WTC11 (cell line): ENCODE measurements at regions not wholly inside any gene's neighbourhood (a gene's known extent, or its start where the extent isn't known, plus 50 kb on each side); places are given as distances from the start of the nearest gene placed in this dataset.

Experiments used
- ATAC-seq: fragments of 200-7000 bp; cut with Tn5 transposase; 2 replicates; pipeline ENCODE4 v1.10.0; 2021; ENCODE audit warnings: mild to moderate bottlenecking, moderate library complexity
- CTCF ChIA-PET: fragments of 300-600 bp; sonication (Branson Sonifier 250); formaldehyde crosslinking; loops from one replicate; lab custom pipeline; 2021; ENCODE audit warnings: antibody characterized with exemption; lab: Charles Lee
- POLR2A ChIA-PET: fragments of 350-600 bp; sonication (Branson Sonifier 250); formaldehyde crosslinking; loops from one replicate; lab custom pipeline; 2021; ENCODE audit warnings: antibody characterized with exemption; lab: Charles Lee
- DNase-seq: peaks from one replicate; pipeline ENCODE4 v3.0.0; 2021; ENCODE audit warnings: low spot score
- H3K27ac Mint-ChIP-seq: 2 replicates; pipeline ENCODE4 v1.8.0; 2021; ENCODE audit warnings: mixed read lengths
- H3K27me3 Mint-ChIP-seq: 2 replicates; pipeline ENCODE4 v1.8.0; 2021; ENCODE audit warnings: low read depth, mild to moderate bottlenecking, moderate library complexity, mixed read lengths
- H3K36me3 Mint-ChIP-seq: 2 replicates; pipeline ENCODE4 v1.8.0; 2021; ENCODE audit warnings: mixed read lengths
- H3K4me1 Mint-ChIP-seq: 2 replicates; pipeline ENCODE4 v1.8.0; 2022; ENCODE audit warnings: mixed read lengths
- H3K4me3 Mint-ChIP-seq: 2 replicates; pipeline ENCODE4 v1.8.0; 2021; ENCODE audit warnings: mild to moderate bottlenecking, moderate library complexity, mixed read lengths
- H3K9me3 Mint-ChIP-seq: 2 replicates; pipeline ENCODE4 v1.8.0; 2021; ENCODE audit warnings: mixed read lengths
- AR ChIP-seq: fragments of 250-450 bp; sonication (Bioruptor Pico); IDR thresholded peaks from 2 replicates; pipeline ENCODE4 v1.9.0; 2021; ENCODE audit warnings: mild to moderate bottlenecking
- ATF2 ChIP-seq: sonication (generic); formaldehyde crosslinking; IDR thresholded peaks from 2 replicates; pipeline ENCODE4 v1.8.1; 2022; ENCODE audit warnings: low read depth, missing genetic modification reagents, borderline replicate concordance
- ESRRA ChIP-seq: sonication (generic); formaldehyde crosslinking; IDR thresholded peaks from 2 replicates; pipeline ENCODE4 v1.8.1; 2022; ENCODE audit warnings: mild to moderate bottlenecking, missing genetic modification reagents, borderline replicate concordance
- FOXJ3 ChIP-seq: sonication (generic); formaldehyde crosslinking; IDR thresholded peaks from 2 replicates; pipeline ENCODE4 v1.9.0; 2021; ENCODE audit warnings: missing genetic modification reagents, mild to moderate bottlenecking, borderline replicate concordance
- GRHL2 ChIP-seq: fragments of 250-450 bp; sonication (Bioruptor Pico); IDR thresholded peaks from 2 replicates; pipeline ENCODE4 v1.8.0; 2022; ENCODE audit warnings: mild to moderate bottlenecking, moderate library complexity; ENCODE audit not compliant: insufficient replicate concordance, severe bottlenecking
- IRF1 ChIP-seq: sonication (generic); formaldehyde crosslinking; IDR thresholded peaks from 2 replicates; pipeline ENCODE4 v1.8.0; 2023; ENCODE audit warnings: missing genetic modification reagents
- MYBL2 ChIP-seq: sonication (generic); formaldehyde crosslinking; IDR thresholded peaks from 2 replicates; pipeline ENCODE4 v1.8.1; 2023; ENCODE audit warnings: mild to moderate bottlenecking, moderate library complexity, missing genetic modification reagents
- PRRX2 ChIP-seq: fragments of 250-450 bp; sonication (Bioruptor Pico); IDR thresholded peaks from 2 replicates; pipeline ENCODE4 v1.8.0; 2021; ENCODE audit warnings: mild to moderate bottlenecking
- RORB ChIP-seq: fragments of 250-450 bp; sonication (Bioruptor Pico); IDR thresholded peaks from 2 replicates; pipeline ENCODE4 v1.9.0; 2021; ENCODE audit warnings: mild to moderate bottlenecking
- SMAD3 ChIP-seq: sonication (generic); formaldehyde crosslinking; IDR thresholded peaks from 2 replicates; pipeline ENCODE4 v1.8.0; 2022; ENCODE audit warnings: missing genetic modification reagents, mild to moderate bottlenecking, borderline replicate concordance
- TP53 ChIP-seq: sonication (generic); formaldehyde crosslinking; IDR thresholded peaks from 2 replicates; pipeline ENCODE4 v1.8.1; 2023; ENCODE audit warnings: mild to moderate bottlenecking, missing genetic modification reagents
- ZMAT4 ChIP-seq: fragments of 250-450 bp; sonication (Bioruptor Pico); IDR thresholded peaks from 2 replicates; pipeline ENCODE4 v1.9.0; 2021; ENCODE audit warnings: mild to moderate bottlenecking
- ZNF121 ChIP-seq: sonication (generic); formaldehyde crosslinking; IDR thresholded peaks from 2 replicates; pipeline ENCODE4 v1.8.0; 2023; ENCODE audit warnings: missing genetic modification reagents
- ZNF232 ChIP-seq: sonication (generic); formaldehyde crosslinking; IDR thresholded peaks from 2 replicates; pipeline ENCODE4 v1.8.0; 2022; ENCODE audit warnings: mild to moderate bottlenecking, missing genetic modification reagents
- ZNF416 ChIP-seq: fragments of 250-450 bp; sonication (Bioruptor Pico); IDR thresholded peaks from 2 replicates; pipeline ENCODE4 v1.9.0; 2021; ENCODE audit warnings: mild to moderate bottlenecking, inconsistent platforms
- ZNF423 ChIP-seq: fragments of 250-450 bp; sonication (Bioruptor Pico); IDR thresholded peaks from 2 replicates; pipeline ENCODE4 v2.1.2; 2022; ENCODE audit warnings: mild to moderate bottlenecking, moderate library complexity
- ZNF532 ChIP-seq: fragments of 250-450 bp; sonication (Bioruptor Pico); IDR thresholded peaks from 2 replicates; pipeline ENCODE4 v1.9.0; 2021; ENCODE audit warnings: mild to moderate bottlenecking, borderline replicate concordance
- TF ChIP-seq, protein P1 (sequence below): fragments of 250-450 bp; sonication (Bioruptor Pico); IDR thresholded peaks from 2 replicates; pipeline ENCODE4 v1.9.0; 2021; ENCODE audit warnings: moderate library complexity, mild to moderate bottlenecking, inconsistent platforms, borderline replicate concordance
- TF ChIP-seq, protein P2 (sequence below): sonication (generic); formaldehyde crosslinking; IDR thresholded peaks from 2 replicates; pipeline ENCODE4 v1.8.1; 2022; ENCODE audit warnings: mild to moderate bottlenecking, missing genetic modification reagents, moderate library complexity, borderline replicate concordance

DNA sequence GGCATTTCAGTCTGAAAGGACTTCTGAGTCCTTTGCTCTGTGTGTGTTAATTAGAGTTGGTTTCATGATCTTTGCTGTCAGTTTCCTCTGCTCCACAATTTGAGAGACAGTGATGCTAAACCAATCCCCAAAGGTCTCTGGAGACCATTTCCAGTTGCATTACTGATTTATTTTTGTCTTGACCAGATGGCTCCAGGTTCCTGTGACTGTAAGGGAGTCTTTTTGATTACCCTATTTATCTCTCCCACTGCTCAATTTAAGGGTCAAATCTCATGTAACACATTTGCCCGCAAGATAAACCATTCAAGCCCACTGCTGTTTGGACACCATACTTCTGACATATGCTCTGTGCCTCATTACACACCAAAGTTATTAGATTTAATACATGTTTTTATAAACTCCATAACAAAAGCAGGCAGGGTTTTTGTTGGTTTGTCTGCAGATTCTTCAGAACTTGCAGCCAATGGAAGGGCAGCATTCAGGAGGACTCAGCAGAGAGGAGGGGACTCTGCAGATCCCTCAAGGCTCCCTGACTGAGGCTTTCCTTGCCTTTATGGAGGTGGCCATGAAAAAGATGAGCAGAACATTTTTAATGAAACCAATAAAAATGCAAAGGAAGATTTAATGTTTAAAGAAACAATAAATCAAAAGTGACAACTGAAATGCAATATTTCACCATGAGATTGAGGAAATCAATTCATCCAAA lies 889.3 kb upstream of the CELF4 start:
- H3K4me1 Mint-ChIP-seq = peaks cover 16% of the 10 kb centered on the region
- H3K27me3 Mint-ChIP-seq = no peaks in the 10 kb centered on the region; the same call in 1 of the 2 replicates
- ChIA-PET POLR2A (no interaction called here), CTCF (no interaction called here)
- H3K36me3 Mint-ChIP-seq = no peaks in the 10 kb centered on the region
- no peak overlapping the region for H3K27ac Mint-ChIP-seq
- no peak for ATAC-seq
- no peak for DNase-seq
- H3K9me3 Mint-ChIP-seq = no peaks in the 10 kb centered on the region
- H3K4me3 Mint-ChIP-seq = no peak overlapping the region
- TF ChIP-seq RORB (no peak), ZNF416 (CRISPR knock-in tag) (no peak)

- no peaks in the 10 kb centered on the region; the same call in 1 of the 2 replicates for H3K27me3 Mint-ChIP-seq
- DNase-seq = no peak
- peaks cover 16% of the 10 kb centered on the region for H3K4me1 Mint-ChIP-seq
- no peaks in the 10 kb centered on the region for H3K9me3 Mint-ChIP-seq
- no peak overlapping the region for H3K27ac Mint-ChIP-seq
- ChIA-PET POLR2A (no interaction called here), CTCF (no interaction called here)
- no peak overlapping the region for H3K4me3 Mint-ChIP-seq
- ATAC-seq = no peak
- TF ChIP-seq ATF2 (CRISPR knock-in tag) (no peak), PRRX2 (CRISPR knock-in tag) (no peak), IRF1 (CRISPR knock-in tag) (no peak), ZNF423 (CRISPR knock-in tag) (no peak)
- H3K36me3 Mint-ChIP-seq = no peaks in the 10 kb centered on the region
Measured at GRCh38 chr18:38453880-38454279, 888.3 kb upstream of the CELF4 start.

DNA sequence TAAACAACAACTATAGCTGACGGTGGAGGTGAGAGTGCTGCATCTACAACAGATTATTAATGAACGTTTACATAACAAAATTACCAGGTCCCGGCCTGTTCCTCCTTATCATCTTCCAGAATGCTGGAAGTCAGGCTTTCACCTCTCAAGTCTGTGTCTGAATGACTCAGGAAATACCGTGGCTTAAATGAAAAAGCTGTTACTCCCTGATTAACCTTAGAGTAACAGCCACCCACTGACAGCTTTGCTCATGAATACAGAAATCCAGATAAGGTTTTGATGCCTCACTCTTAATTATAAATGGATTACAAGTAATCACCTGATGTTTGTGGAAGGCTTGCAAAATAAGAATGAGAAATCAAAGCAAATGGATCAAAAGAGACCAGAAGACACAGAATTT lies 885.3 kb upstream of the CELF4 start:
- ChIA-PET POLR2A (no interaction called here), CTCF (no interaction called here)
- DNase-seq (no peak), ATAC-seq (no peak)
- H3K36me3 Mint-ChIP-seq = no peaks in the 10 kb centered on the region
- H3K4me3 Mint-ChIP-seq = no peak overlapping the region
- peaks cover 16% of the 10 kb centered on the region for H3K4me1 Mint-ChIP-seq
- no peaks in the 10 kb centered on the region; the same call in 1 of the 2 replicates for H3K27me3 Mint-ChIP-seq
- H3K9me3 Mint-ChIP-seq = no peaks in the 10 kb centered on the region
- no peak overlapping the region for H3K27ac Mint-ChIP-seq
- TF ChIP-seq ZNF232 (CRISPR knock-in tag) = no peak
- no peak for TF ChIP-seq GRHL2 (CRISPR knock-in tag)
- TF ChIP-seq SMAD3 (CRISPR knock-in tag) = no peak
- TF ChIP-seq ZNF121 = no peak
- no peak for TF ChIP-seq ZNF532
- no peak for TF ChIP-seq MYBL2
- TF ChIP-seq TP53 (CRISPR knock-in tag) = no peak
- TF ChIP-seq, protein P1, sequence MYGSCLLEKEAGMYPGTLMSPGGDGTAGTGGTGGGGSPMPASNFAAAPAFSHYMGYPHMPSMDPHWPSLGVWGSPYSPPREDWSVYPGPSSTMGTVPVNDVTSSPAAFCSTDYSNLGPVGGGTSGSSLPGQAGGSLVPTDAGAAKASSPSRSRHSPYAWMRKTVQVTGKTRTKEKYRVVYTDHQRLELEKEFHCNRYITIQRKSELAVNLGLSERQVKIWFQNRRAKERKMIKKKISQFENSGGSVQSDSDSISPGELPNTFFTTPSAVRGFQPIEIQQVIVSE (CRISPR knock-in tag) = no peak
- no peak for TF ChIP-seq AR (CRISPR knock-in tag)
- TF ChIP-seq ZMAT4 (CRISPR knock-in tag) = no peak
- TF ChIP-seq, protein P2, sequence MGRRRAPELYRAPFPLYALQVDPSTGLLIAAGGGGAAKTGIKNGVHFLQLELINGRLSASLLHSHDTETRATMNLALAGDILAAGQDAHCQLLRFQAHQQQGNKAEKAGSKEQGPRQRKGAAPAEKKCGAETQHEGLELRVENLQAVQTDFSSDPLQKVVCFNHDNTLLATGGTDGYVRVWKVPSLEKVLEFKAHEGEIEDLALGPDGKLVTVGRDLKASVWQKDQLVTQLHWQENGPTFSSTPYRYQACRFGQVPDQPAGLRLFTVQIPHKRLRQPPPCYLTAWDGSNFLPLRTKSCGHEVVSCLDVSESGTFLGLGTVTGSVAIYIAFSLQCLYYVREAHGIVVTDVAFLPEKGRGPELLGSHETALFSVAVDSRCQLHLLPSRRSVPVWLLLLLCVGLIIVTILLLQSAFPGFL (CRISPR knock-in tag) = no peak
- no peak for TF ChIP-seq FOXJ3 (CRISPR knock-in tag)
- no peak for TF ChIP-seq ESRRA (CRISPR knock-in tag)
